PC-3 (cell line): ENCODE measurements at regions not wholly inside any gene's neighbourhood (a gene's known extent, or its start where the extent isn't known, plus 50 kb on each side); places are given as distances from the start of the nearest gene placed in this dataset.

Source experiments
- CTCF ChIP-seq: fragments of 300-600 bp; sonication (generic); conservative IDR thresholded peaks from 2 replicates; pipeline ENCODE4 v1.5.1; 2017; ENCODE audit warnings: antibody characterized with exemption, low read depth, mild to moderate bottlenecking, low read length
- EZH2 ChIP-seq: fragments of 300-600 bp; sonication (generic); IDR thresholded peaks from one replicate; pipeline ENCODE4 v1.6.1; 2017; ENCODE audit warnings: antibody characterized with exemption, mild to moderate bottlenecking, low read length; ENCODE audit not compliant: unreplicated experiment

GRCh38 chr1:29531596-29531995, 295.3 kb downstream of the PTPRU start:
- TF ChIP-seq EZH2 (no peak), CTCF (no peak)
